AG04450 (cell line): ENCODE measurements at regions not wholly inside any gene's neighbourhood (a gene's known extent, or its start where the extent isn't known, plus 50 kb on each side); places are given as distances from the start of the nearest gene placed in this dataset.

Source experiments
- CTCF ChIA-PET: fragments of 300-600, 350-600 bp; formaldehyde crosslinking; extraction: SDS; loops from one replicate; lab custom pipeline; 2022; ENCODE audit warnings: antibody characterized with exemption, inconsistent platforms; lab: Charles Lee
- POLR2A ChIA-PET: fragments of 350-600 bp; formaldehyde crosslinking; extraction: SDS; loops from one replicate; lab custom pipeline; 2021; ENCODE audit warnings: antibody characterized with exemption, inconsistent platforms; lab: Yijun Ruan, JAX
- DNase-seq: peaks from one replicate; pipeline ENCODE4 v3.0.0-alpha.2; 2011; ENCODE audit warnings: low read depth, low spot score
- H3K27ac ChIP-seq: one replicate; pipeline ENCODE4 v1.5.1; 2012; ENCODE audit warnings: low read depth, low read length, control low read depth
- H3K27me3 ChIP-seq: one replicate; pipeline ENCODE4 v1.6.0; 2012; ENCODE audit warnings: low read length; ENCODE audit not compliant: control insufficient read depth, insufficient read depth
- H3K4me3 ChIP-seq: 2 replicates; pipeline ENCODE4 v1.5.1; 2011; ENCODE audit warnings: mild to moderate bottlenecking, low read depth, low read length, control low read depth
- H3K9me3 ChIP-seq: 2 replicates; pipeline ENCODE4 v1.5.1; 2012; ENCODE audit warnings: low read length; ENCODE audit not compliant: control insufficient read depth, insufficient read depth
- CTCF ChIP-seq: IDR thresholded peaks from 2 replicates; pipeline ENCODE4 v1.5.1; 2011; ENCODE audit warnings: low read depth, low read length, control low read depth, inconsistent platforms

GRCh38 chr16:76955629-76956028, 235.4 kb upstream of the MON1B start:
- TF ChIP-seq CTCF: no peak
- no peak for DNase-seq
- H3K4me3 ChIP-seq: no peak overlapping the region
- no peaks in the 10 kb centered on the region for H3K9me3 ChIP-seq
- no peak overlapping the region for H3K27ac ChIP-seq
- ChIA-PET CTCF (interaction anchor here (0.6 kb wide), 1 partner anchor 145 kb away, joined by 3 read pairs; no protein-coding TSS in a partner anchor), POLR2A (no interaction called here)
- no peaks in the 10 kb centered on the region for H3K27me3 ChIP-seq

DNA sequence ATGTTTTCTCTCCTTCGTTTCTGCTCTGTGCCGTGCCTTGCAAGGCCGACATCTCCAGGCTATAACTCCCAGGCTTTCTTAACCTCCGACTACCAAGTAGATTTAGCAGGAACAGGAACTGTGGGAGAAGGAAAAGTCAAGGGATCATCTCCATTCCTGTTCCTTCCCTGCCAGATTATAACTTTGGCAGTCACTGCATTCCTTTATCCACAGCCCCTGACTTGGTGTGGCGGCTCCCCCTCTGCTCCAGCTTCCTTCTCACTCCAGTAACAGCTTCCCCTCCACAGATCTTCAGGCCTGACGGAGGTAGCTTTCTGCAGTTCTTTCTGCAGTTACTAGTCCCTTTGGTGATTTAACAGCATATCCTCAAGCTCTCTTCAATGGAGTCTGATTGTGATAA, 234.6 kb upstream of the MON1B start:
- POLR2A ChIA-PET: no interaction called here
- no peak for TF ChIP-seq CTCF
- CTCF ChIA-PET: no interaction called here
- no peak for DNase-seq
- no peaks in the 10 kb centered on the region for H3K27me3 ChIP-seq
- no peak overlapping the region for H3K27ac ChIP-seq
- no peak overlapping the region for H3K4me3 ChIP-seq
- H3K9me3 ChIP-seq: no peaks in the 10 kb centered on the region

GRCh38 chr16:76956841-76957240, 234.1 kb upstream of the MON1B start:
- Histone ChIP-seq H3K27me3 (no peaks in the 10 kb centered on the region), H3K4me3 (no peak overlapping the region), H3K9me3 (no peaks in the 10 kb centered on the region), H3K27ac (no peak overlapping the region)
- POLR2A ChIA-PET: no interaction called here
- no peak for DNase-seq
- no peak for TF ChIP-seq CTCF
- CTCF ChIA-PET: no interaction called here

GRCh38 chr16:76959166-76959565, 231.8 kb upstream of the MON1B start:
- Histone ChIP-seq H3K4me3 (no peak overlapping the region), H3K9me3 (no peaks in the 10 kb centered on the region), H3K27ac (no peak overlapping the region), H3K27me3 (no peaks in the 10 kb centered on the region)
- TF ChIP-seq CTCF: no peak
- ChIA-PET CTCF (no interaction called here), POLR2A (no interaction called here)
- no peak for DNase-seq

DNA sequence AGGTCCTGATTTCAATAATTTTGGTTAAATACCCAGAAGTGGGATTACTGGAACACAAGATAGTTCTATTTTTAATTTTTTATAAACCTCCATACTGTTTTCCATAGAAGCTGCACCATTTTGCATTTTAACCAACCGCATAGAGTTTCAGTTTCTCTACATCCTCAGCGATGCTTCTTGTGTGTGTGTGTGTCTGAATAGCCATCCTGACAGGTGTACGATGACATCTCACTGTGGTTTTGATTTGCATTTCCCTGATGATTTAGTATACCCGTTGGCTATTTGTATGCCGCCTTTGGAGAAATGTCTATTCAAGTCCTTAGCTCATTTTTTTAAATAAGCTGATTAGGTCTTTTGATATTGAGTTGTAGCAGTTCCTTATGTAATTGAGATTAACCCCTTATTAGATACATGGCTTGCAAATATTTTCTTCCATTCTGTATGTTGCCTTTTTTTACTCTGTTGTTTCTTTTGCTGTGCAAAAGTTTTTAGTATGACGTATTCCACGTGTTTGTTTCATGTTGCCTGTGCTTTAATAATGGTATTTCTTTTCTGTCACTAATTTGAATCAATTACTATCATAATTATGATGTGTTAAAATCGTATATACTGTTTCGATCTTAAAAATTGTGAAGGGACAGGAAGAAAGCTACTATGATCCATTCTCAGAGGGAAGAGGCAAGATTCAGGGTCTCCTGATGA, 227.2 kb upstream of the MON1B start:
- ChIA-PET CTCF (no interaction called here), POLR2A (no interaction called here)
- Histone ChIP-seq H3K27ac (no peak overlapping the region), H3K27me3 (no peaks in the 10 kb centered on the region), H3K4me3 (no peak overlapping the region), H3K9me3 (no peaks in the 10 kb centered on the region)
- no peak for DNase-seq
- no peak for TF ChIP-seq CTCF
